ENCODE measurements at regions not wholly inside any gene's neighbourhood (a gene's known extent, or its start where the extent isn't known, plus 50 kb on each side); places are given as distances from the start of the nearest gene placed in this dataset.

DNA sequence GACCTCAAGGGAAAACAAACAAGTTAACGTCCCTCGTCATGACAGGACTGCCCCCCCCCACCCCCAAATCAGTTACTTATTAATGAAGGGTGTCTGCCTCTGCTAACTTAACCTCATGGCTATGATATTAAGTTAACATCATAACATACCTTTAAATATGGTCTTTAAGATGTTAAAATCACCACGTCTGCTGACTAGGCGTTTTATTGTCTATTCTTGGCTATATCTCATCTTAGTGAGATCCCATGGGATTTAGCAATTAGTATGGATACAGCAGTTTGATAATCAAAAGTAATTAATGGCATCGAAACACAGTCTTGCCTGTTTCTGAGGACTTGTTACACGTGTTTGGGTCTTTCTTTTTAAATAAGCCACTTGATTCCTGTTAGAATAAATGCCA, 186.9 kb downstream of the FOXB1 start:
- no peak overlapping the region for H3K4me3 ChIP-seq (replicated peaks in 1 of 3)
- no peaks in the 10 kb centered on the region for H3K4me1 ChIP-seq
- H3K36me3 ChIP-seq, result no peaks in the 10 kb centered on the region
- WGBS, 2 donors, result 72 to 82% methylated on average over 6 of the region's 6 CpGs
- H3K27me3 ChIP-seq, result no peaks in the 10 kb centered on the region
- TF ChIP-seq POLR2A (IDR thresholded peaks at IDR 0.05), result no peak
- TF ChIP-seq, protein P1, sequence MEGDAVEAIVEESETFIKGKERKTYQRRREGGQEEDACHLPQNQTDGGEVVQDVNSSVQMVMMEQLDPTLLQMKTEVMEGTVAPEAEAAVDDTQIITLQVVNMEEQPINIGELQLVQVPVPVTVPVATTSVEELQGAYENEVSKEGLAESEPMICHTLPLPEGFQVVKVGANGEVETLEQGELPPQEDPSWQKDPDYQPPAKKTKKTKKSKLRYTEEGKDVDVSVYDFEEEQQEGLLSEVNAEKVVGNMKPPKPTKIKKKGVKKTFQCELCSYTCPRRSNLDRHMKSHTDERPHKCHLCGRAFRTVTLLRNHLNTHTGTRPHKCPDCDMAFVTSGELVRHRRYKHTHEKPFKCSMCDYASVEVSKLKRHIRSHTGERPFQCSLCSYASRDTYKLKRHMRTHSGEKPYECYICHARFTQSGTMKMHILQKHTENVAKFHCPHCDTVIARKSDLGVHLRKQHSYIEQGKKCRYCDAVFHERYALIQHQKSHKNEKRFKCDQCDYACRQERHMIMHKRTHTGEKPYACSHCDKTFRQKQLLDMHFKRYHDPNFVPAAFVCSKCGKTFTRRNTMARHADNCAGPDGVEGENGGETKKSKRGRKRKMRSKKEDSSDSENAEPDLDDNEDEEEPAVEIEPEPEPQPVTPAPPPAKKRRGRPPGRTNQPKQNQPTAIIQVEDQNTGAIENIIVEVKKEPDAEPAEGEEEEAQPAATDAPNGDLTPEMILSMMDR (IDR thresholded peaks at IDR 0.05), result no peak
- no peak overlapping the region for H3K27ac ChIP-seq
- DNase-seq, result no peak
- intact Hi-C loops (cut with DNase I), result no loop called here
- no peaks in the 10 kb centered on the region for H3K9me3 ChIP-seq

DNA sequence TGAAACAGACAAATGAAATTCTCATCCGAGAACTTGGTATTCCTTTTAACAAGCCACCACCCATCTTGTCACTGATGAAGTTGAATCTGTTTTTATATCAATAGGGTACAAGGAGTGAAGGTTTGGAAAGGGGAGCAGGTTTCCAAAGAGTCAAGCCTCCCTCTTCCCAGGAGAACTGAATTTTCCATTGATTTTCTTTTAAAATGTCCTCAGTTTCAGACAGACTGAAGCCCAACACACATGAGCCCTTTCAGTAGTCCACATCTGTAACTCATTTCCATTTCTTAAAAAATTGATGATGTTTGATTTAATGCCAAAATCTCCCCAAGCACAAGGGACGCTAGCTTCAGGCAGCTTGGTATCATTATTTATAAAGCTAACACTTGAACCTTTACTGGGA, 187.7 kb downstream of the FOXB1 start:
- intact Hi-C loops (cut with DNase I), result no loop called here
- TF ChIP-seq, protein P1 (IDR thresholded peaks at IDR 0.05), result no peak
- no peak for DNase-seq
- 75 to 76% methylated on average over 2 of the region's 2 CpGs for WGBS, 2 donors
- H3K4me1 ChIP-seq, result no peaks in the 10 kb centered on the region
- no peaks in the 10 kb centered on the region for H3K9me3 ChIP-seq
- no peaks in the 10 kb centered on the region for H3K36me3 ChIP-seq
- H3K4me3 ChIP-seq (replicated peaks in 1 of 3), result no peak overlapping the region
- no peaks in the 10 kb centered on the region for H3K27me3 ChIP-seq
- H3K27ac ChIP-seq, result no peak overlapping the region

DNA sequence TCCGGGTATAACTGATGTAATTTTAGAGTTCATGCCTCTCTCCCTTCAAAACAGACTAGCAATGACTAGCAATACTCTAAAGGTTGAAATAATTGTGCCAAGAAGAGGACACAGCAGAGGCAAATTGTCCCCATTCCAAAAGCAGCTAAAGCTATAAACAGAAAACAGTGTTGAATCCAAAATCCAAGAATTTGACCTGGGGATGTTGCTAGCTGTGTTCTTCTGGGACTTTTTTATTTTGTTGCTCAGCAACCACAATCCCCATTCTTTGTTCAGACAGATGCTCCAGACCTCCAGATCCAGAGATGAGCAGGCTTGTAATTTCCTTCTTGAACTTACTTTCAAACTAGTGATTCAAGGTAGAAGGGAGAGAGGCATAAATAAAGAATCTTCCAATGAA, 191.5 kb downstream of the FOXB1 start:
- no peaks in the 10 kb centered on the region for H3K4me1 ChIP-seq
- no peak overlapping the region for H3K27ac ChIP-seq
- TF ChIP-seq, protein P1 (IDR thresholded peaks at IDR 0.05), result no peak
- no peak for TF ChIP-seq POLR2A (IDR thresholded peaks at IDR 0.05)
- H3K9me3 ChIP-seq, result no peaks in the 10 kb centered on the region
- 51 to 56% methylated on average over 1 of the region's 1 CpG for WGBS, 2 donors
- H3K4me3 ChIP-seq (replicated peaks in 1 of 3), result no peak overlapping the region
- intact Hi-C loops (cut with DNase I), result no loop called here
- H3K27me3 ChIP-seq, result no peaks in the 10 kb centered on the region
- no peak for DNase-seq
- H3K36me3 ChIP-seq, result no peaks in the 10 kb centered on the region

DNA sequence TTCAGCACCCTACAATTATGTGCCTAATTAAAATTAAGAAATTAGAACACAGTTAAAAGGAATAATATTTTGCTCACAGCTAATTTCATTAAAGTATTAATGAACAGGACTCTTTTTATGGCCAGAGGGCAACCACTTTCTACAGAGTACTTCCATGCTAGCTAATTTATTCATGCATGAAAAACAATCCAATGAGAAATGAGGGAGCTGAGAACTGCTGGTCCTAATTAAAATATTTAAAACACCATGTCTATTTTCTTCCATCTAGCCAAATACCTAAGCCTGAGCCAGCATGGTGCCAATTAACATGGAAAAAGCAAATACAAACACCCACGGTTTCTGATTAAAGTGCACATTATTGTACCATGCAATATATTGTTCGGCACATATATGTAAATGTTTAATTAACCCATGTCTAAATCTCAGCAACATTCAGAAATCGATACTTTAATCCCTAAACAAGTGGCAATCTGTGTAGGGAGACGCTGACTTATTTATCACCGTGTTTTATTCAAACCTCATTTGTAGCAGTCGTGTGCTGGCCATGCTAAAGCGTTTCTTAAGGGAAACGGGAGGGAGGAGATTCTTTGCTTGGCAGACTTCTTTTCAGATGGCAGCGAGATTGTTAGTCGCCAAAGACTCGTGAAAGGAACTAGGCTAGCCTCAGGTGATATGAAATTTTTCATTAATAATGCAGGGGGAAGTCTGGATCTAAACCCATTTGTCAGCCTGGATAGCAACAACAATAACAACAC, 193.5 kb downstream of the ANXA2 start:
- no peaks in the 10 kb centered on the region for H3K36me3 ChIP-seq
- WGBS, 2 donors, result 69% methylated on average over 11 of the region's 11 CpGs
- H3K4me3 ChIP-seq (replicated peaks in 1 of 3), result no peak overlapping the region
- DNase-seq, result no peak
- no peaks in the 10 kb centered on the region for H3K9me3 ChIP-seq
- TF ChIP-seq, protein P1 (IDR thresholded peaks at IDR 0.05), result no peak
- TF ChIP-seq POLR2A (IDR thresholded peaks at IDR 0.05), result no peak
- intact Hi-C loops (cut with DNase I), result no loop called here
- no peaks in the 10 kb centered on the region for H3K4me1 ChIP-seq
- H3K27ac ChIP-seq, result no peak overlapping the region
- no peaks in the 10 kb centered on the region for H3K27me3 ChIP-seq

DNA sequence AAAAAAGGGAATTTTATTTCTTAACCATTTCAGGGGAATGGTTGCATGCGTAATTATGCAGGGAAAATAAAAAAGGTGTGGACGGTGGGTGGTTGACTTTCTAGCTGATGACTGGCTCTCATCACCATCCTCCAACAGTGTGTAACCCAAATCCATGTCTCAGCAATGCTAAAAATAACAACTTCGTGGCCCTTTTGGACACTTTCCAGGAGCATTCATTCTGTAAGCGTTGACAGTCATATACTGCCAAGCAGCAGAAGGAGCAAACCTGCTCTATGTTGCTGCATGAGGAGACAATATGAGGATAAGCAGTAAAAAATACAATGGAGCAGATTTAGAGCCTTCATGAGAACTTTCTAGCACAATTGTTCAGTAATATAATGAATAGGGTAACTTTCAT, 189.1 kb downstream of the ANXA2 start:
- TF ChIP-seq POLR2A (IDR thresholded peaks at IDR 0.05), result no peak
- TF ChIP-seq, protein P1 (IDR thresholded peaks at IDR 0.05), result no peak
- H3K27ac ChIP-seq, result no peak overlapping the region
- H3K9me3 ChIP-seq, result no peaks in the 10 kb centered on the region
- peak in 1 of 2 donors; percentile 3 for DNase-seq
- no peaks in the 10 kb centered on the region for H3K4me1 ChIP-seq
- H3K27me3 ChIP-seq, result no peaks in the 10 kb centered on the region
- WGBS, 2 donors, result 31 to 33% methylated on average over 4 of the region's 4 CpGs
- no peak overlapping the region for H3K4me3 ChIP-seq (replicated peaks in 1 of 3)
- no peaks in the 10 kb centered on the region for H3K36me3 ChIP-seq
- intact Hi-C loops (cut with DNase I), result no loop called here
